WTC11 (cell line): ENCODE measurements at regions not wholly inside any gene's neighbourhood (a gene's known extent, or its start where the extent isn't known, plus 50 kb on each side); places are given as distances from the start of the nearest gene placed in this dataset.

Experiments used
- ATAC-seq: fragments of 200-7000 bp; cut with Tn5 transposase; 2 replicates; pipeline ENCODE4 v1.10.0; 2021; ENCODE audit warnings: mild to moderate bottlenecking, moderate library complexity
- CTCF ChIA-PET: fragments of 300-600 bp; sonication (Branson Sonifier 250); formaldehyde crosslinking; loops from one replicate; lab custom pipeline; 2021; ENCODE audit warnings: antibody characterized with exemption; lab: Charles Lee
- POLR2A ChIA-PET: fragments of 350-600 bp; sonication (Branson Sonifier 250); formaldehyde crosslinking; loops from one replicate; lab custom pipeline; 2021; ENCODE audit warnings: antibody characterized with exemption; lab: Charles Lee
- DNase-seq: peaks from one replicate; pipeline ENCODE4 v3.0.0; 2021; ENCODE audit warnings: low spot score
- H3K27ac Mint-ChIP-seq: 2 replicates; pipeline ENCODE4 v1.8.0; 2021; ENCODE audit warnings: mixed read lengths
- H3K27me3 Mint-ChIP-seq: 2 replicates; pipeline ENCODE4 v1.8.0; 2021; ENCODE audit warnings: low read depth, mild to moderate bottlenecking, moderate library complexity, mixed read lengths
- H3K36me3 Mint-ChIP-seq: 2 replicates; pipeline ENCODE4 v1.8.0; 2021; ENCODE audit warnings: mixed read lengths
- H3K4me1 Mint-ChIP-seq: 2 replicates; pipeline ENCODE4 v1.8.0; 2022; ENCODE audit warnings: mixed read lengths
- H3K4me3 Mint-ChIP-seq: 2 replicates; pipeline ENCODE4 v1.8.0; 2021; ENCODE audit warnings: mild to moderate bottlenecking, moderate library complexity, mixed read lengths
- H3K9me3 Mint-ChIP-seq: 2 replicates; pipeline ENCODE4 v1.8.0; 2021; ENCODE audit warnings: mixed read lengths
- CDX4 ChIP-seq: fragments of 250-450 bp; sonication (Bioruptor Pico); IDR thresholded peaks from 2 replicates; pipeline ENCODE4 v1.9.0; 2021; ENCODE audit warnings: moderate library complexity, mild to moderate bottlenecking, inconsistent platforms, borderline replicate concordance
- E2F1 ChIP-seq: sonication (generic); formaldehyde crosslinking; IDR thresholded peaks from 2 replicates; pipeline ENCODE4 v1.8.0; 2022; ENCODE audit warnings: mild to moderate bottlenecking, missing genetic modification reagents
- ELF4 ChIP-seq: sonication (generic); formaldehyde crosslinking; IDR thresholded peaks from 2 replicates; pipeline ENCODE4 v1.8.1; 2022; ENCODE audit warnings: low read depth, mild to moderate bottlenecking, moderate library complexity, missing genetic modification reagents
- EMX1 ChIP-seq: fragments of 250-450 bp; sonication (Bioruptor Pico); IDR thresholded peaks from 2 replicates; pipeline ENCODE4 v1.8.0; 2021; ENCODE audit warnings: mild to moderate bottlenecking
- KAT7 ChIP-seq: sonication (generic); formaldehyde crosslinking; IDR thresholded peaks from 2 replicates; pipeline ENCODE4 v1.8.1; 2023; ENCODE audit warnings: missing genetic modification reagents, mild to moderate bottlenecking, borderline replicate concordance
- SMAD3 ChIP-seq: sonication (generic); formaldehyde crosslinking; IDR thresholded peaks from 2 replicates; pipeline ENCODE4 v1.8.0; 2022; ENCODE audit warnings: missing genetic modification reagents, mild to moderate bottlenecking, borderline replicate concordance
- SMAD4 ChIP-seq: sonication (generic); formaldehyde crosslinking; IDR thresholded peaks from 2 replicates; pipeline ENCODE4 v1.8.0; 2022; ENCODE audit warnings: mild to moderate bottlenecking, missing genetic modification reagents
- SOX15 ChIP-seq: fragments of 250-450 bp; sonication (Bioruptor Pico); IDR thresholded peaks from 2 replicates; pipeline ENCODE4 v1.9.0; 2021; ENCODE audit warnings: mild to moderate bottlenecking
- TP53 ChIP-seq: sonication (generic); formaldehyde crosslinking; IDR thresholded peaks from 2 replicates; pipeline ENCODE4 v1.8.1; 2023; ENCODE audit warnings: mild to moderate bottlenecking, missing genetic modification reagents
- ZNF232 ChIP-seq: sonication (generic); formaldehyde crosslinking; IDR thresholded peaks from 2 replicates; pipeline ENCODE4 v1.8.0; 2022; ENCODE audit warnings: mild to moderate bottlenecking, missing genetic modification reagents
- ZNF317 ChIP-seq: sonication (generic); formaldehyde crosslinking; IDR thresholded peaks from 2 replicates; pipeline ENCODE4 v1.8.1; 2023; ENCODE audit warnings: low read depth, mild to moderate bottlenecking, moderate library complexity, missing genetic modification reagents, borderline replicate concordance
- ZNF425 ChIP-seq: fragments of 250-450 bp; sonication (Bioruptor Pico); conservative IDR thresholded peaks from 2 replicates; pipeline ENCODE4 v1.9.0; 2021; ENCODE audit warnings: mild to moderate bottlenecking
- TF ChIP-seq, protein P1 (sequence below): sonication (generic); formaldehyde crosslinking; IDR thresholded peaks from 2 replicates; pipeline ENCODE4 v1.8.1; 2023; ENCODE audit warnings: mild to moderate bottlenecking, moderate library complexity, missing genetic modification reagents

- Mint-ChIP-seq H3K27ac (no peak overlapping the region), H3K36me3 (no peaks in the 10 kb centered on the region), H3K4me1 (peaks cover 3% of the 10 kb centered on the region), H3K9me3 (no peaks in the 10 kb centered on the region), H3K4me3 (no peak overlapping the region), H3K27me3 (peaks cover 30% of the 10 kb centered on the region)
- TF ChIP-seq SMAD3 (CRISPR knock-in tag) (no peak), E2F1 (CRISPR knock-in tag) (no peak), TP53 (no peak), SMAD4 (no peak)
- ATAC-seq = no peak
- CTCF ChIA-PET = no interaction called here
- no peak for DNase-seq
- POLR2A ChIA-PET = no interaction called here
Observed at GRCh38 chr6:113625850-113626249, 231.3 kb upstream of the MARCKS start.

DNA sequence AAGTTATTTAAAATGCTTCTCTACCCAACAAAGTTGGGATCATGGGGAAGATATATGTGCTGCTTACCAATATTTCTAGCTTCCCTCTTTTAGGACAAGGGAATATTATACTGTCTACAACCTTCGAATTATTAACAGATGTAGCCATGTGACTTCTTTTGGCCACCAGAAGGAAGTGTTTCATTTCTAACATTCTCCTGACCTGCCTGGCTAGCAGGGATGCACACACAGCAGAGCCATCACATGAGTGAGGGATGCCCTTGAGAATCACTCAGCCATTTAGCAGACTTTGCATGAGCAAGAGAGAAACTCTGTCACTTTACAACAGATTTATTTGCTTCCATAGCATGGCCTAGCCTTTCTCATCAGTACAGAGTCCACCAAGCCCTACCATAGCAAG, 230.7 kb upstream of the MARCKS start:
- Mint-ChIP-seq H3K9me3 (no peaks in the 10 kb centered on the region), H3K4me3 (no peak overlapping the region), H3K36me3 (no peaks in the 10 kb centered on the region), H3K4me1 (peaks cover 5% of the 10 kb centered on the region; the same call in 1 of the 2 replicates), H3K27me3 (peaks cover 30% of the 10 kb centered on the region), H3K27ac (no peak overlapping the region)
- DNase-seq (no peak), ATAC-seq (no peak)
- POLR2A ChIA-PET = no interaction called here
- no peak for TF ChIP-seq ZNF317 (CRISPR knock-in tag)
- TF ChIP-seq, protein P1, sequence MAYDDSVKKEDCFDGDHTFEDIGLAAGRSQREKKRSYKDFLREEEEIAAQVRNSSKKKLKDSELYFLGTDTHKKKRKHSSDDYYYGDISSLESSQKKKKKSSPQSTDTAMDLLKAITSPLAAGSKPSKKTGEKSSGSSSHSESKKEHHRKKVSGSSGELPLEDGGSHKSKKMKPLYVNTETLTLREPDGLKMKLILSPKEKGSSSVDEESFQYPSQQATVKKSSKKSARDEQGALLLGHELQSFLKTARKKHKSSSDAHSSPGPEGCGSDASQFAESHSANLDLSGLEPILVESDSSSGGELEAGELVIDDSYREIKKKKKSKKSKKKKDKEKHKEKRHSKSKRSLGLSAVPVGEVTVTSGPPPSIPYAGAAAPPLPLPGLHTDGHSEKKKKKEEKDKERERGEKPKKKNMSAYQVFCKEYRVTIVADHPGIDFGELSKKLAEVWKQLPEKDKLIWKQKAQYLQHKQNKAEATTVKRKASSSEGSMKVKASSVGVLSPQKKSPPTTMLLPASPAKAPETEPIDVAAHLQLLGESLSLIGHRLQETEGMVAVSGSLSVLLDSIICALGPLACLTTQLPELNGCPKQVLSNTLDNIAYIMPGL = no peak
- CTCF ChIA-PET = no interaction called here

GRCh38 chr6:113627480-113627879, 229.7 kb upstream of the MARCKS start:
- TF ChIP-seq ZNF425 (CRISPR knock-in tag) = no peak
- TF ChIP-seq SOX15 (CRISPR knock-in tag) = no peak
- no peak for TF ChIP-seq EMX1 (CRISPR knock-in tag)
- no peak for TF ChIP-seq KAT7
- Mint-ChIP-seq H3K27me3 (peaks cover 30% of the 10 kb centered on the region), H3K4me3 (no peak overlapping the region), H3K9me3 (no peaks in the 10 kb centered on the region), H3K27ac (no peak overlapping the region), H3K36me3 (no peaks in the 10 kb centered on the region), H3K4me1 (peaks cover 5% of the 10 kb centered on the region; the same call in 1 of the 2 replicates)
- POLR2A ChIA-PET = no interaction called here
- CTCF ChIA-PET = no interaction called here
- ATAC-seq (no peak), DNase-seq (no peak)

DNA sequence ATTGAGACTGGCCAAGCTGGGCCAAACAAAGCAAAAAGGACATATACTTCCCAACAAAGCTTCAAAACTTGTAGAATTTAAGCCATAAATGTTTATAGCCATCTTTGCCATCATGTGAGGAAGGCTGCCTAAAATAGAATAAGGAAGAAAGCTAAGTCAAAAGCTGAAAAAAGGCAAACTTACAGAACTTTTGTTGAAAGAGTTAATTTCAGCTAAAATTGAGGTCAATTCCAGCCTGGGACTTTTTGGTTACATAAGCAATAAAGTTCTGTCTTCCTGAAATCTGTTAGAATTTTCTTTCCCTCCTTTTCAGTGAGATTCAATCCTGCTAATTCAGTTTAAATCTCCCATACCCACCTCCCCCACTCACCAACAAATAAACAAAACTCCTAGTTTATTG, 227.9 kb upstream of the MARCKS start:
- no peak overlapping the region for H3K4me3 Mint-ChIP-seq
- TF ChIP-seq ELF4 (CRISPR knock-in tag) (no peak), ZNF232 (no peak), CDX4 (CRISPR knock-in tag) (no peak)
- no peak overlapping the region for H3K27ac Mint-ChIP-seq
- no peak for ATAC-seq
- peaks cover 30% of the 10 kb centered on the region for H3K27me3 Mint-ChIP-seq
- DNase-seq = no peak
- H3K36me3 Mint-ChIP-seq = no peaks in the 10 kb centered on the region
- H3K9me3 Mint-ChIP-seq = no peaks in the 10 kb centered on the region
- ChIA-PET POLR2A (no interaction called here), CTCF (no interaction called here)
- peaks cover 5% of the 10 kb centered on the region; the same call in 1 of the 2 replicates for H3K4me1 Mint-ChIP-seq
